Glomerular endothelial cell (primary cell): ENCODE measurements at regions not wholly inside any gene's neighbourhood (a gene's known extent, or its start where the extent isn't known, plus 50 kb on each side); places are given as distances from the start of the nearest gene placed in this dataset.

Source experiments
- DNase-seq: peaks from one replicate; pipeline ENCODE4 v3.0.0-alpha.2; 2011; ENCODE audit warnings: low read depth, low spot score; ENCODE audit errors: extremely low read depth

DNA sequence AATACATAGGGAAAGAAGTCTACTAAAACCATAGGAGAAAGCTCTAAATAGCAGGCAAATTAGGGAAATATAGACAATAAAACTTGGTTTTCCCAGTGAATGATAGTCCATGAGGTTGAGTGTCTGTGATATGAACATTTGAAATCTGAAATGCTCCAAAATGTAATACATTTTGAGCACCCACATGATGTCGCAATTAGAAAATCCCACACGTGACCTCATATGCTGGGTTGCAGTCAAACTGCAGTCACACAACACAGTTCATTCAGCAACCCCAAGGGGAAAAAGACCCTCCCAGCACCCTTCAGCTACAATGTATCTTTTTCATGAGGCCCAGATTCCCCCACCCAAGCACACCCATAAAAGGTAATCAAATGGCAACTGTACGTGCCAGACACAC, 155.6 kb downstream of the BTC start:
- DNase-seq, result no peak

- DNase-seq, result no peak
Observed at GRCh38 chr4:74640111-74640903, 154.0 kb downstream of the BTC start.

DNA sequence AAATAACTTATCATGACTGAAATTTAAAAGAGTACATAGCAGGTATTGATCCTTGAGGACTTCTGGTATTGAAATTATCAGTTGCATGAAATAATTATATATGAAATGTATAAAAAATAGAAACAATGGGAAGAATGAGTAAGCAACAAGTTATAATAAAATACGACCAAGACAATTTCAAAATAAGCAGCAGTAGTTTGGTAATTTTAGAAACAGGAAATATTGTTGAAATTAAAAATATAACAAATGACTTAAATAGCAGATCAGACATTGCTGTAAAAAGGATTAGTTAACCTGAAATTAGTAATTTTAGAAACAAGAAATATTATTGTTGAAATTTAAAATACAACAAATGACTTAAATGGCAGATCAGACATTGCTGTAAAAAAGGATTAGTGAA, 152.3 kb downstream of the BTC start:
- DNase-seq, result no peak

GRCh38 chr4:74649193-74649592, 145.1 kb downstream of the BTC start:
- DNase-seq, result no peak

- DNase-seq, result no peak
Observed at GRCh38 chr4:74651198-74651597, 143.1 kb downstream of the BTC start.

- no peak for DNase-seq
Observed at GRCh38 chr4:74653331-74654229, 140.7 kb downstream of the BTC start.

- DNase-seq, result no peak
Observed at GRCh38 chr4:74654230-74654681, 140.1 kb downstream of the BTC start.

- DNase-seq, result no peak
Observed at GRCh38 chr4:74656596-74656995, 137.7 kb downstream of the BTC start.

DNA sequence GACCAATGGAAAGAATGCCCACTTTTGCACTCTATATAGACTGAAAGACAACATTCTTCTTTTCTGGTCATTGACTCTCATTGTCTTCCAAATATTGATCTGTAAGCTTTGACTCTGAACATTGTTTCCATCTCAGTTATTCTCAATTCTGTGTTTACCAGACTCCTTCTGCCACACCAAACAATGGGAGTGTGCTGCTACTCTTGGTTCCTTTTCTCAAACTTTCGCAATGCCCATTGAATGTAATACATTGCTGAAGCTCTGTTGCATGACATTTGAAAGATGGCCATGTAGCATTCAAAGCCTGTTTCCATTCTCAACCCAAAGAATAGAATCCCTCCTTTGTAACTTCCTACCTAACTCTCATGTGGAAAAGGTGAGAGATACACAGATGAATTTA, 136.2 kb downstream of the BTC start:
- no peak for DNase-seq

DNA sequence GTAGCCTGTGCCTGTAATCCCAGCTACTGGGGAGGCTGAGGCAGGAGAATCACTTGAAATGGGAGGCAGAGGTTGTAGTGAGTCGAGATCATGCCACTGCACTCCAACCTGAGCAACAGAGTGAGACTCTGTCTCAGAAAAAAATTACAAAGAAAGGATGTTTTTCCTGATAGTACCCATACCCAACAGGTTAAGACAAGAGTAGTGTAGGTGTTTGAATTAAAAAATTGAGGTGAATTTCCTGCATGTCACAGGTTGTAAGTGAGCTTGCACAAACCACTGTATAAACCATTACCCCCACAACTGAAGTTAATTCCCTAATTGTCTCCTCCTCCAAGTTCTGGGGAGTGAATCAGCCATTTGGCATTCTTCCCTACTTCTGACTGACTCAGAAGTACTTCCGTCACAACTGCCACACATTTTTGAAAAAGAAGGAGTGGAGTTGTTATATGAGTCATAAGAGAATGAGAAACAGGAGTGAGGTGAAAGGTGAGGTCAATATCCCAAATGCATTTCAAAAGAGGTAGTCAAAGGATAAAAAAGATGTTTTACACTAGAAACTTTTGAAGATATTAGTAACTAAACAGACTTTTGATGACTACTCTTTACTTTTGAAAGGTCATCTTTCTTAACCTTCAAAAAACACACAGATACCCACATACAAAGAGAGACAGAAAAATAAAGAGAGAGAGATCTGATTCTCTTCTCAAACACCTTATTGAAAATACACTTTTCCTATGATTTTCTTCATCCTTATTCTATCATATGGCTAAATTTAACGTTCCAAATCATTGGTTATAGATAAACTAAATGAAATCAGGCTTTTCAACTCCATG, 134.5 kb downstream of the BTC start:
- peak; percentile 96 for DNase-seq

DNA sequence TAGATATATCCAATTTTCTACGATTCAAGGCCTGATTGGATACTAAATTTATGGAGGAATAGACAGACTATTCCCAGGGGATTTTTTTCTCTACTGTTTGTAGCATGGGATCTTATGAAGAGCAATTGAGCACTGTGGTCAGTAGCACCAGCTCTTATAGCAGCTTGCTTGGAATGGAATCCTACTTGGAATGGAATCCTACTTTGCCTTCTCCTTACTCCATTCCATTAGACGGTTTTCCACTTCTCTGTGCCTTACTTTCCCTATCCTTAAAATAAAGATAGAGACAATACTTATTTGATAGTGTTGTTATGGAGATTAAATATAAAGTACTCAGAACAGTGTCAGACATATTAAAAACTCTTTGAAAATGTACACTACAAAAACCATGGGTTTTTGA, 133.5 kb downstream of the BTC start:
- DNase-seq, result no peak

GRCh38 chr4:74661427-74662201, 132.7 kb downstream of the BTC start:
- DNase-seq, result no peak

- no peak for DNase-seq
Observed at GRCh38 chr4:74663631-74664030, 130.7 kb downstream of the BTC start.

DNA sequence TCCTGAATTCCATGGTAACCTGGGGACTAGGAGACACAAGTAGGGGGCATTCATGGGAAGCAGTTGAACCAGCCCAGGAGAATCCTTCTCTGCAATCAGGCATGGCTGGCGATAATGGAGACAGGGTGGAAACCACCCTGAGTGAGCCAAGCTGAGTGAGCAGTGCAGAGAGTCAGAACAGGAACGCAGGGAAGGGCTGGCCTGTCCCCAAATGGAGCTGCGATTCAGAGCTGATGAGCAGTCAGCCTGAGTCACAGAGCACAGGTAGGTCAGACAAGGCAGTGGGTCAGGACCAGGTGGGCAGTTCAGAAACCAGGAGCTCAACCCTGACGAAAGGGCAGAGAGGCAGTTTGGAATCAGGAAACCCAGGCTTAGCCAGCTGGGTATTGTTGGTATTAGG, 129.0 kb downstream of the BTC start:
- no peak for DNase-seq

DNA sequence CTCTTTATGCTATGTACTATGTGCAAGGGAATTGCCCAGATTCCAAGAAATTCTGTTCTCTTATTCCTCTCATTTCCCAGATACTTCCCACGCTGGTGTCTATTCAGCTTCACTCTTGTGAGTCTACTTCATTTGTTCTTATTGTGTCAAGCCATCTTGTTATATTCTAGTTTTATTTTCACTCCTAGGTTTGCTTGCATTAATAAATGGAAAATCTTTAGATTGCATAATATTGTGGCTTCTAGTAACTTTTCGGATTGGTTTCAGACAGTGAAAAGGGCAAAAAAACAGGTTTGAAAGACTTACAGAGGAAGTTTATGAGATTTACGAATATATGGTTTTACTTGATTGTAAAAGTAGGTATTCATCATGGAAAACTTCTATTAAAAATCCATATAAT, 128.4 kb downstream of the BTC start:
- DNase-seq, result no peak

- no peak for DNase-seq
Observed at GRCh38 chr4:74667438-74667837, 126.9 kb downstream of the BTC start.

- DNase-seq, result no peak
Observed at GRCh38 chr4:74667944-74668343, 126.4 kb downstream of the BTC start.

DNA sequence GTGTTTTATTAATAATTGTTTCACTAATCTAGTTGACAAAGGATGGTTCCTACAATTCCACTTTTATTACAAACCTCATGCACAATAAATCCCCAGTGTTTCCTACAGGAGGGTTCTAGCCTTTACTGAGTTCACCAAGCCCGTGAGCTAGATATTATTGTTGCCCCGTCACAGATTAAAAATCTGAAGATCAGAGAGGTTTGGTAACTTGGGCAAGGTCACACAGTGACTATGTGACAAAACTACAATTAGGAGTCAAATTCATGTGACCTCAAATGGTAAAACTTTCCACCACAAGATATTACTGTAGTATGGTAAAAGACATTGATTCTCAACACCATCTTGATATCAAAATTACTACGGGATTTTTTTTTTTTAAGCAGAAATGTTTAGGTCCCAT, 124.6 kb downstream of the BTC start:
- DNase-seq, result no peak

GRCh38 chr4:74670583-74670982, 123.7 kb downstream of the BTC start:
- no peak for DNase-seq

DNA sequence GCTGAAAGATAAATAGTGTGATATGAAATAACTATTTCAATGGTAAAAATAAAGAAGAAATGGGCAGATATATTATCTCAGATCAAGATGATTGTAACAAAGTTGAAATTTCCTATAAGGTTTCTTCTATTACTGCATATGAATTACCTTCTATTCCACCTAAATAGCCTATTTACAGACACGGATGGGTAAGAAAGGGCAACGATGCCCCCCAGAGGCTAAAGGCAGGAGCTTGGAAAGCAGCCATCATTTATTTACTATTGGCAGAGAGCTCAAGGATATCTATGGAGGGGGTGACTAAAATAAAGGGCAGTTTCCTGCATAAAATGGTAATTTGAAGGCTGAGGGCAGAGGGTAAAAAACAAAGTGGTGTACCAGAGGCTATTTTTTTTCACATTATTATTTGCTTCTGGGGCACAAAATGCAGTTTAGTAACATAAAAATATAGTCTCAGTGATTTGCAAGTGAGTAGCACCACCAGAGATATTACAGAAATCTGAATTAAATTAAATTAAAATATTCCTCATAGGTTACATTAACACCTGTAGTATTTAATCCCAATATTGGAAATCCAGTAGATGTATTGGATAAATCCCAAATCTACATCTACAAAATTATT, 123.1 kb downstream of the BTC start:
- peak; percentile 56 for DNase-seq
